KMS-11 (cell line): ENCODE measurements at regions not wholly inside any gene's neighbourhood (a gene's known extent, or its start where the extent isn't known, plus 50 kb on each side); places are given as distances from the start of the nearest gene placed in this dataset.

Experiments used
- H2AFZ ChIP-seq: fragments of 200-600 bp; sonication (generic); 2 replicates; pipeline ENCODE4 v1.6.1; 2016; ENCODE audit warnings: antibody characterized with exemption, mixed run types, low read depth
- H3K27ac ChIP-seq: fragments of 200-600 bp; sonication (generic); 2 replicates; pipeline ENCODE4 v1.6.1; 2016; ENCODE audit warnings: mild to moderate bottlenecking, mixed run types
- H3K27me3 ChIP-seq: fragments of 200-600 bp; sonication (generic); 2 replicates; pipeline ENCODE4 v1.6.1; 2017; ENCODE audit warnings: mild to moderate bottlenecking, low read depth, mixed run types, moderate library complexity; ENCODE audit not compliant: insufficient read depth
- H3K36me3 ChIP-seq: fragments of 200-600 bp; sonication (generic); 2 replicates; pipeline ENCODE4 v1.6.1; 2017; ENCODE audit warnings: mild to moderate bottlenecking, mixed run types; ENCODE audit not compliant: insufficient read depth
- H3K4me1 ChIP-seq: fragments of 200-600 bp; sonication (generic); 2 replicates; pipeline ENCODE4 v1.6.1; 2016; ENCODE audit warnings: mild to moderate bottlenecking, low read depth, mixed run types; ENCODE audit not compliant: poor library complexity, severe bottlenecking
- H3K4me2 ChIP-seq: fragments of 200-600 bp; sonication (generic); 2 replicates; pipeline ENCODE4 v1.7.0; 2016; ENCODE audit warnings: mild to moderate bottlenecking, mixed run types
- H3K4me3 ChIP-seq: fragments of 200-600 bp; sonication (generic); IDR thresholded peaks from 2 replicates; pipeline ENCODE4 v1.6.1; 2017; ENCODE audit warnings: low read depth, low read length, mixed read lengths; ENCODE audit not compliant: insufficient read depth
- H3K79me2 ChIP-seq: fragments of 200-600 bp; sonication (generic); 2 replicates; pipeline ENCODE4 v1.6.1; 2016; ENCODE audit warnings: low read depth, mixed run types; ENCODE audit not compliant: insufficient read depth
- H3K9ac ChIP-seq: fragments of 200-600 bp; sonication (generic); 2 replicates; pipeline ENCODE4 v1.6.1; 2016; ENCODE audit warnings: mild to moderate bottlenecking, mixed run types
- H4K20me1 ChIP-seq: fragments of 200-600 bp; sonication (generic); 2 replicates; pipeline ENCODE4 v1.6.1; 2016; ENCODE audit warnings: mild to moderate bottlenecking, mixed run types; ENCODE audit not compliant: insufficient read depth
- TF ChIP-seq, protein P1 (sequence below): fragments of 200-600 bp; sonication (generic); conservative IDR thresholded peaks from 2 replicates; pipeline ENCODE4 v1.6.1; 2017; ENCODE audit warnings: low read depth, mild to moderate bottlenecking, antibody characterized with exemption, low read length, moderate library complexity, mixed read lengths

DNA sequence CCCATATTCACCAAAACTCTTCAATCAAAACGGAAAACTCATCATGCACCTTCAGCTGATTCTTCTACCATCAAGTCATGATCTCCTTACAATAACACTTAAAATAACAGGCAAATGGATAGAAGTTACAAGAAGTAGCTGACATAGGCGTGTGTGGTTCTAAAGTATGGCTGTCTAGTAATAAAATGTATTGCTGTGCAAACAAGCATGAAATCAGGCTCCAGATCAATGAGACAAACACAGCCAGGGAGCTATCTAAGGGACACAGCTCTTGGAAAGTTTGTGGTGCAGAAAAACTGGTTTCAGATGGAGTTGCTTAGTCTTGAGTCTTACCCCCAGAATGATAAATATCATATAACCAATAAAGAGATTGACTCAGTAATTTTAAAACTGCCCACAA, 434.8 kb upstream of the NOX3 start:
- Histone ChIP-seq H3K79me2 (no peaks in the 10 kb centered on the region), H4K20me1 (no peaks in the 10 kb centered on the region), H3K4me3 (no peak overlapping the region), H3K4me1 (no peaks in the 10 kb centered on the region), H3K27me3 (no peaks in the 10 kb centered on the region), H3K9ac (no peak overlapping the region), H3K27ac (no peak overlapping the region), H3K4me2 (no peak overlapping the region), H2AFZ (no peak overlapping the region), H3K36me3 (no peaks in the 10 kb centered on the region)
- TF ChIP-seq, protein P1, sequence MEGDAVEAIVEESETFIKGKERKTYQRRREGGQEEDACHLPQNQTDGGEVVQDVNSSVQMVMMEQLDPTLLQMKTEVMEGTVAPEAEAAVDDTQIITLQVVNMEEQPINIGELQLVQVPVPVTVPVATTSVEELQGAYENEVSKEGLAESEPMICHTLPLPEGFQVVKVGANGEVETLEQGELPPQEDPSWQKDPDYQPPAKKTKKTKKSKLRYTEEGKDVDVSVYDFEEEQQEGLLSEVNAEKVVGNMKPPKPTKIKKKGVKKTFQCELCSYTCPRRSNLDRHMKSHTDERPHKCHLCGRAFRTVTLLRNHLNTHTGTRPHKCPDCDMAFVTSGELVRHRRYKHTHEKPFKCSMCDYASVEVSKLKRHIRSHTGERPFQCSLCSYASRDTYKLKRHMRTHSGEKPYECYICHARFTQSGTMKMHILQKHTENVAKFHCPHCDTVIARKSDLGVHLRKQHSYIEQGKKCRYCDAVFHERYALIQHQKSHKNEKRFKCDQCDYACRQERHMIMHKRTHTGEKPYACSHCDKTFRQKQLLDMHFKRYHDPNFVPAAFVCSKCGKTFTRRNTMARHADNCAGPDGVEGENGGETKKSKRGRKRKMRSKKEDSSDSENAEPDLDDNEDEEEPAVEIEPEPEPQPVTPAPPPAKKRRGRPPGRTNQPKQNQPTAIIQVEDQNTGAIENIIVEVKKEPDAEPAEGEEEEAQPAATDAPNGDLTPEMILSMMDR = no peak

DNA sequence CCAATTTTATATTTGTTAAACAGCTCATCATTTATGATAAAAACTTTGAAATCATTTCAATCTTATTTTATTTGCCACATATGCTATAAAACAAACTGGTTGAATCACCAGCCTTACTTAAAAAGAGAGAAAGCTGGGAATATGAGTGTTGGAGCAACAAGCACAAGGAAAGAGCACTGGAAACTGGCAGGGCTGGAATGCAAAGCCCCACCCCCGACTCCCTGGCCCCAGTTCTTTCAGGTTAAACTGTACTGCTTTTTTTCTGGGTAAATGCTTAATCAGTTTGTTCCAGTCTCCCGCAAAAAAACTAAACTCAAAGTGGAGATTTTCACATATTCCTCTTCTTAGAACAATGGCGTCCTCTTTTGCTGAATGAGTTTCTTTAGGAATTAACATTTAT, 433.8 kb upstream of the NOX3 start:
- Histone ChIP-seq H3K4me3 (no peak overlapping the region), H3K36me3 (no peaks in the 10 kb centered on the region), H3K4me2 (no peak overlapping the region), H3K9ac (no peak overlapping the region), H3K4me1 (no peaks in the 10 kb centered on the region), H2AFZ (no peak overlapping the region), H3K27me3 (no peaks in the 10 kb centered on the region), H4K20me1 (no peaks in the 10 kb centered on the region), H3K27ac (no peak overlapping the region), H3K79me2 (no peaks in the 10 kb centered on the region)
- TF ChIP-seq, protein P1 = no peak

DNA sequence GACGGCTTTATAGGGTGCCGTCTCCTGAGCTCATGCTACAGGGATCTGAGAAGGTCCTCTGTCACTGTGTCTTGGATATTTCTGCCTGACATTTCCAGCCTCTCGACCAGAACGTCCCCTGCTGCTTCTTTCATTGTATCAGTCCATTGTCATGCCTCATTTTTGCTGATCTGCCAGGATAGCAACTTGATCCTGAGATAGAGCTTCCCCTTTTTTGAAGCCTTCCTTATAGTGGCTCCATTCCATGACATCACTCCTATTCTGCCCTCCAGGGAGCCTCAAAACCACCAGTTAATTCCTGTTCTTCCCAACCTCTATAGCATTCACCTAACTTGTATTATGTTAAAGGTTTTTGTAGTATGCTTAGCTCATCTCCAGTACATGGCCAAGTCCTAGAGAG, 431.8 kb upstream of the NOX3 start:
- Histone ChIP-seq H2AFZ (no peak overlapping the region), H3K36me3 (no peaks in the 10 kb centered on the region), H3K27ac (no peak overlapping the region), H4K20me1 (no peaks in the 10 kb centered on the region), H3K4me3 (no peak overlapping the region), H3K79me2 (no peaks in the 10 kb centered on the region), H3K4me1 (no peaks in the 10 kb centered on the region), H3K27me3 (no peaks in the 10 kb centered on the region), H3K9ac (no peak overlapping the region), H3K4me2 (no peak overlapping the region)
- TF ChIP-seq, protein P1 = no peak

DNA sequence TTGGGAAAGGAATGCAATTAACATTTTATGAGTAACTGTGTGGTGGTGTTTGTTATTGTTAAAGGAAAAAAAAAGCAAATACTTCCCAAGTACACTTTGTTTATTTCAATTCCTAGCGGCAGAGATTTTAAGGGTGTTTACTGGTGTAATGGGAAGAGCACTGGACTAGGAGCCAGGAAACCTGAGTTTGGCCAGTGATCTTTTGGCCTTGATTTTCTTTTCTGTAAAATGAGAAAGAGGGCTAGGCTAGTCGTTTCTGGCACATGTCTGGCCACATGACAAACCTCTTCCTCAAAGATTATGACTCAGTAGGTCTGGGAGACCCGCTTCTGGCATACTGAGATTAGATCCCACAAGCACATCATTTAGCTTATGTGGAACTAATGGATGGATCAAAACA, 428.1 kb upstream of the NOX3 start:
- Histone ChIP-seq H3K9ac (no peak overlapping the region), H4K20me1 (no peaks in the 10 kb centered on the region), H3K27ac (no peak overlapping the region), H2AFZ (no peak overlapping the region), H3K27me3 (no peaks in the 10 kb centered on the region), H3K79me2 (no peaks in the 10 kb centered on the region), H3K36me3 (no peaks in the 10 kb centered on the region), H3K4me1 (no peaks in the 10 kb centered on the region), H3K4me3 (no peak overlapping the region), H3K4me2 (no peak overlapping the region)
- TF ChIP-seq, protein P1 = no peak

DNA sequence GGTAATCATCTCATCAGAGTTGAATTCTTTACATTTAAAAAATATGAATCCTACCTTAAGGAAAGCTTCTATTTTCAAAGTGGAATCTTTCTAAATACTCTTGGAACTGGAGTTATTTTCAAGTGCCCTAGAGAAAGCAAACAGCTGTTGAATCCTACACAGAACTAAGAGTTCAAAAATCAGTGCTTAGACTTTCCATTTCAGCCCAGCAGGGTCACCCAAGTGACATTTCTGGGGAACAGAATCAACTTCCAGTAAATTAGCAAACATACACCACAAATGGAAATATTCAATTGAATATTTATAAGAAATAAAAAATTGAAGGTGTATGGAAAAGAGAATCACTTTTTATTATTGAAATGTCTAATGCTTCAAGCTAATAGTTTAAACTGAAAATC, 427.7 kb upstream of the NOX3 start:
- Histone ChIP-seq H2AFZ (no peak overlapping the region), H3K36me3 (no peaks in the 10 kb centered on the region), H3K4me2 (no peak overlapping the region)

More for the DNA sequence above, 427.7 kb upstream of the NOX3 start:
- H3K27ac ChIP-seq = no peak overlapping the region
- no peak overlapping the region for H3K9ac ChIP-seq
- no peak overlapping the region for H3K4me3 ChIP-seq
- no peaks in the 10 kb centered on the region for H3K4me1 ChIP-seq
- H3K79me2 ChIP-seq = no peaks in the 10 kb centered on the region
- TF ChIP-seq, protein P1 = no peak
- no peaks in the 10 kb centered on the region for H3K27me3 ChIP-seq
- H4K20me1 ChIP-seq = no peaks in the 10 kb centered on the region
